GM21381 (cell line): ENCODE measurements at regions not wholly inside any gene's neighbourhood (a gene's known extent, or its start where the extent isn't known, plus 50 kb on each side); places are given as distances from the start of the nearest gene placed in this dataset.

Source experiments
- ATAC-seq: cut with Tn5 transposase; IDR thresholded peaks from one replicate; pipeline ENCODE4 v1.9.1; 2021; ENCODE audit warnings: mild to moderate bottlenecking, moderate library complexity; ENCODE audit not compliant: unreplicated experiment

GRCh38 chr6:156650896-156651390, 126.2 kb upstream of the ARID1B start:
- ATAC-seq: no peak

- ATAC-seq: no peak
Measured at GRCh38 chr6:156648616-156649015, 128.6 kb upstream of the ARID1B start.

- no peak for ATAC-seq
Measured at GRCh38 chr6:156647991-156648390, 129.2 kb upstream of the ARID1B start.

- no peak for ATAC-seq
Measured at GRCh38 chr6:156647140-156647784, 129.9 kb upstream of the ARID1B start.

GRCh38 chr6:156646496-156646895, 130.7 kb upstream of the ARID1B start:
- ATAC-seq: no peak

GRCh38 chr6:156645097-156645496, 132.1 kb upstream of the ARID1B start:
- no peak for ATAC-seq

GRCh38 chr6:156639009-156639721, 138.0 kb upstream of the ARID1B start:
- ATAC-seq: no peak

- no peak for ATAC-seq
Measured at GRCh38 chr6:156638581-156638980, 138.6 kb upstream of the ARID1B start.

GRCh38 chr6:156634951-156635371, 142.2 kb upstream of the ARID1B start:
- no peak for ATAC-seq

- ATAC-seq: no peak
Measured at GRCh38 chr6:156634048-156634447, 143.1 kb upstream of the ARID1B start.

- no peak for ATAC-seq
Measured at GRCh38 chr6:156633291-156633690, 143.9 kb upstream of the ARID1B start.

GRCh38 chr6:156630613-156631302, 146.4 kb upstream of the ARID1B start:
- no peak for ATAC-seq

GRCh38 chr6:156628805-156629204, 148.4 kb upstream of the ARID1B start:
- ATAC-seq: no peak

- no peak for ATAC-seq
Measured at GRCh38 chr6:156627524-156627923, 149.7 kb upstream of the ARID1B start.

GRCh38 chr6:156622185-156622584, 155.0 kb upstream of the ARID1B start:
- ATAC-seq: no peak

GRCh38 chr6:156620331-156620730, 156.8 kb upstream of the ARID1B start:
- ATAC-seq: no peak

- ATAC-seq: no peak
Measured at GRCh38 chr6:156618600-156619205, 158.5 kb upstream of the ARID1B start.

GRCh38 chr6:156617941-156618340, 159.2 kb upstream of the ARID1B start:
- ATAC-seq: no peak

GRCh38 chr6:156617376-156617775, 159.8 kb upstream of the ARID1B start:
- ATAC-seq: no peak

- no peak for ATAC-seq
Measured at GRCh38 chr6:156616495-156616894, 160.7 kb upstream of the ARID1B start.

- no peak for ATAC-seq
Measured at GRCh38 chr6:156613996-156614395, 163.2 kb upstream of the ARID1B start.
